ENCODE measurements at regions not wholly inside any gene's neighbourhood (a gene's known extent, or its start where the extent isn't known, plus 50 kb on each side); places are given as distances from the start of the nearest gene placed in this dataset.

GRCh38 chr2:196361606-196362326 lies 190.4 kb upstream of the STK17B start:
- 20 to 34% (median 26%) methylated on average over 7 of the region's 7 CpGs for WGBS, 4 donors
- H3K27ac ChIP-seq, result peak overlapping the region; percentile 19 to 76 (median 54)
- TF ChIP-seq, protein P1, sequence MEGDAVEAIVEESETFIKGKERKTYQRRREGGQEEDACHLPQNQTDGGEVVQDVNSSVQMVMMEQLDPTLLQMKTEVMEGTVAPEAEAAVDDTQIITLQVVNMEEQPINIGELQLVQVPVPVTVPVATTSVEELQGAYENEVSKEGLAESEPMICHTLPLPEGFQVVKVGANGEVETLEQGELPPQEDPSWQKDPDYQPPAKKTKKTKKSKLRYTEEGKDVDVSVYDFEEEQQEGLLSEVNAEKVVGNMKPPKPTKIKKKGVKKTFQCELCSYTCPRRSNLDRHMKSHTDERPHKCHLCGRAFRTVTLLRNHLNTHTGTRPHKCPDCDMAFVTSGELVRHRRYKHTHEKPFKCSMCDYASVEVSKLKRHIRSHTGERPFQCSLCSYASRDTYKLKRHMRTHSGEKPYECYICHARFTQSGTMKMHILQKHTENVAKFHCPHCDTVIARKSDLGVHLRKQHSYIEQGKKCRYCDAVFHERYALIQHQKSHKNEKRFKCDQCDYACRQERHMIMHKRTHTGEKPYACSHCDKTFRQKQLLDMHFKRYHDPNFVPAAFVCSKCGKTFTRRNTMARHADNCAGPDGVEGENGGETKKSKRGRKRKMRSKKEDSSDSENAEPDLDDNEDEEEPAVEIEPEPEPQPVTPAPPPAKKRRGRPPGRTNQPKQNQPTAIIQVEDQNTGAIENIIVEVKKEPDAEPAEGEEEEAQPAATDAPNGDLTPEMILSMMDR (IDR thresholded peaks at IDR 0.05), result no peak
- TF ChIP-seq POLR2A (IDR thresholded peaks at IDR 0.05), result peak in 1 of 2 donors; percentile 28
- H3K9me3 ChIP-seq, result no peaks in the 10 kb centered on the region
- no peaks in the 10 kb centered on the region for H3K36me3 ChIP-seq
- peaks cover 0 to 34% (median 11%) of the 10 kb centered on the region in 12 donors for H3K4me1 ChIP-seq
- no peaks in the 10 kb centered on the region for H3K27me3 ChIP-seq
- peak overlapping the region; percentile 6 to 58 (median 48) for H3K4me3 ChIP-seq
- ATAC-seq, result peak; percentile 22 to 78 (median 76)
- DNase-seq, result peak in 3 of 5 donors; percentile 33 to 44 (median 33)
- intact Hi-C loops (cut with DNase I), result loop anchor here in 4 of 10 donors (5.0 to 10.0 kb wide), 4 partner anchors 41 to 86 kb away; no protein-coding TSS in a partner anchor

- intact Hi-C loops (cut with DNase I), result loop anchor here in 4 of 10 donors (5.0 to 10.0 kb wide), 4 partner anchors 39 to 84 kb away; no protein-coding TSS in a partner anchor
- WGBS, 4 donors, result 80 to 86% (median 83%) methylated on average over 2 of the region's 2 CpGs
- ATAC-seq, result peak; percentile 54 to 75 (median 64)
Measured at GRCh38 chr2:196362973-196363549, 191.7 kb upstream of the STK17B start.

GRCh38 chr2:196365145-196365544 lies 193.8 kb upstream of the STK17B start:
- WGBS, 4 donors, result 62 to 72% (median 66%) methylated on average over 3 of the region's 3 CpGs
- TF ChIP-seq, protein P1 (IDR thresholded peaks at IDR 0.05), result no peak
- no peak for TF ChIP-seq POLR2A (IDR thresholded peaks at IDR 0.05)
- Histone ChIP-seq H3K27ac (peak overlapping the region in 7 of 12 donors; percentile 6 to 47 (median 15)), H3K9me3 (peaks cover 0 to 15% (median 7%) of the 10 kb centered on the region in 12 donors), H3K4me1 (peaks cover 0 to 33% (median 11%) of the 10 kb centered on the region in 12 donors), H3K27me3 (no peaks in the 10 kb centered on the region), H3K36me3 (no peaks in the 10 kb centered on the region), H3K4me3 (no peak overlapping the region)
- intact Hi-C loops (cut with DNase I), result loop anchor here in 1 of 10 donors (10.0 kb wide), 1 partner anchor 70 kb away; no protein-coding TSS in a partner anchor
- no peak for ATAC-seq
- no peak for DNase-seq

More at GRCh38 chr2:196362973-196363549, 191.7 kb upstream of the STK17B start:
- peaks cover 0 to 33% (median 11%) of the 10 kb centered on the region in 12 donors for H3K4me1 ChIP-seq
- peaks cover 0 to 6% (median 0%) of the 10 kb centered on the region in 12 donors for H3K9me3 ChIP-seq
- TF ChIP-seq, protein P1 (IDR thresholded peaks at IDR 0.05), result no peak
- no peak for TF ChIP-seq POLR2A (IDR thresholded peaks at IDR 0.05)
- no peak for DNase-seq
- no peaks in the 10 kb centered on the region for H3K27me3 ChIP-seq
- no peak overlapping the region for H3K4me3 ChIP-seq
- H3K27ac ChIP-seq, result peak overlapping the region in 8 of 12 donors; percentile 6 to 42 (median 35)
- no peaks in the 10 kb centered on the region for H3K36me3 ChIP-seq

GRCh38 chr2:196365923-196366322 lies 194.5 kb upstream of the STK17B start:
- WGBS, 4 donors, result 83 to 93% (median 86%) methylated on average over 1 of the region's 1 CpG
- peaks cover 0 to 33% (median 11%) of the 10 kb centered on the region in 12 donors for H3K4me1 ChIP-seq
- no peaks in the 10 kb centered on the region for H3K27me3 ChIP-seq
- intact Hi-C loops (cut with DNase I), result loop anchor here in 1 of 10 donors (10.0 kb wide), 1 partner anchor 69 kb away; no protein-coding TSS in a partner anchor
- H3K27ac ChIP-seq, result peak overlapping the region in 6 of 12 donors; percentile 8 to 47 (median 26)
- ATAC-seq (no peak), DNase-seq (no peak)
- H3K36me3 ChIP-seq, result no peaks in the 10 kb centered on the region
- H3K4me3 ChIP-seq, result no peak overlapping the region
- H3K9me3 ChIP-seq, result peaks cover 0 to 15% (median 7%) of the 10 kb centered on the region in 12 donors
- TF ChIP-seq, protein P1 (IDR thresholded peaks at IDR 0.05), result no peak
- TF ChIP-seq POLR2A (IDR thresholded peaks at IDR 0.05), result no peak
